HCT116 (cell line): ENCODE measurements at regions not wholly inside any gene's neighbourhood (a gene's known extent, or its start where the extent isn't known, plus 50 kb on each side); places are given as distances from the start of the nearest gene placed in this dataset.

Experiments used
- ATAC-seq: fragments of 200-7000 bp; cut with Tn5 transposase; 2 replicates; pipeline ENCODE4 v1.9.1; 2020; ENCODE audit warnings: mild to moderate bottlenecking, moderate library complexity
- BruUV-seq: library from RNA; stranded (reverse); fragments of 400-500 nt; replicated peaks from 2 replicates; lab custom pipeline; 2021; lab: Mats Ljungman, UMichigan
- CTCF ChIA-PET: fragments of 300-600 bp; sonication (Branson Sonifier 250); formaldehyde crosslinking; loops from one replicate; lab custom pipeline; 2021; ENCODE audit warnings: antibody characterized with exemption; lab: Charles Lee
- POLR2A ChIA-PET: fragments of 300-600, 350-600 bp; sonication (Branson Sonifier 250); formaldehyde crosslinking; loops from one replicate; lab custom pipeline; 2021; ENCODE audit warnings: antibody characterized with exemption; lab: Charles Lee
- RAD21 ChIA-PET, 2 experiments: fragments of 300-600 bp; sonication (Branson Sonifier 250); formaldehyde crosslinking; loops; one replicate each; lab custom pipeline; 2023; ENCODE audit warnings: low total read pairs in 2 of 2; ENCODE audit not compliant: uncharacterized antibody in 2 of 2, unreplicated experiment in 2 of 2, low non-redundant PET in 1 of 2; lab: Charles Lee
- DNase-seq: peaks from one replicate; pipeline ENCODE4 v3.0.0-alpha.2; 2010; ENCODE audit warnings: low read depth, low spot score
- H2AFZ ChIP-seq: fragments of 200-600 bp; shearing (Covaris generic), sonication (generic); 2 replicates; pipeline ENCODE4 v1.6.1; 2017; ENCODE audit warnings: low read depth, mixed run types, mixed read lengths, antibody characterized with exemption, low read length; ENCODE audit not compliant: poor library complexity, severe bottlenecking
- H3K27ac ChIP-seq: 2 replicates; pipeline ENCODE4 v1.5.1; 2012; ENCODE audit warnings: low read depth, low read length
- H3K27me3 ChIP-seq: fragments of 200-600 bp; sonication (generic); 2 replicates; pipeline ENCODE4 v1.6.1; 2016; ENCODE audit warnings: mixed run types, low read length, mixed read lengths; ENCODE audit not compliant: insufficient read depth
- H3K36me3 ChIP-seq, 2 experiments: fragments of 200-500 bp in 1 of 2; fragments of 200-600 bp in 1 of 2; sonication (Bioruptor generic) in 1 of 2; sonication (generic) in 1 of 2; 2 replicates each; pipeline versions ENCODE4 v1.5.1 to v1.6.1; 2014 to 2016; ENCODE audit warnings: low read length in 2 of 2, inconsistent platforms in 1 of 2, mixed read lengths in 1 of 2, mixed run types in 1 of 2; ENCODE audit not compliant: insufficient read depth in 2 of 2, control insufficient read depth in 1 of 2
- H3K4me1 ChIP-seq, 2 experiments: fragments of 200-600 bp in 1 of 2; sonication (generic) in 1 of 2; 2 replicates each; pipeline versions ENCODE4 v1.5.1 to v1.6.1; 2012 to 2017; ENCODE audit warnings: low read length in 2 of 2, inconsistent platforms in 1 of 2, mild to moderate bottlenecking in 1 of 2, mixed read lengths in 1 of 2, mixed run types in 1 of 2, moderate library complexity in 1 of 2; ENCODE audit not compliant: insufficient read depth in 2 of 2, control insufficient read depth in 1 of 2
- H3K4me2 ChIP-seq: fragments of 200-600 bp; sonication (generic); 2 replicates; pipeline ENCODE4 v1.6.1; 2017; ENCODE audit warnings: mixed run types, low read length, mixed read lengths
- H3K4me3 ChIP-seq, 2 experiments: fragments of 200-600 bp in 1 of 2; sonication (generic) in 1 of 2; replicated peaks in 1 of 2; 2 replicates each; pipeline ENCODE4 v1.5.1; 2011 to 2016; ENCODE audit warnings: low read length in 2 of 2, control low read depth in 1 of 2, low read depth in 1 of 2, mild to moderate bottlenecking in 1 of 2, mixed read lengths in 1 of 2, mixed run types in 1 of 2
- H3K79me2 ChIP-seq: fragments of 200-600 bp; sonication (generic); 2 replicates; pipeline ENCODE4 v1.6.1; 2017; ENCODE audit warnings: mild to moderate bottlenecking, mixed run types, low read length, moderate library complexity, mixed read lengths; ENCODE audit not compliant: insufficient read depth
- H3K9ac ChIP-seq: fragments of 200-600 bp; sonication (generic); 2 replicates; pipeline ENCODE4 v1.6.1; 2016; ENCODE audit warnings: low read length, mixed read lengths
- H3K9me2 ChIP-seq: fragments of 200-600 bp; sonication (generic), shearing (Covaris generic); 2 replicates; pipeline ENCODE4 v1.6.1; 2017; ENCODE audit warnings: mixed run types, mild to moderate bottlenecking, moderate library complexity; ENCODE audit not compliant: insufficient read depth
- H3K9me3 ChIP-seq, 2 experiments: fragments of 200-500 bp in 1 of 2; fragments of 200-600 bp in 1 of 2; sonication (Bioruptor generic) in 1 of 2; sonication (generic) in 1 of 2; 2 replicates each; pipeline ENCODE4 v1.6.1; 2014 to 2017; ENCODE audit warnings: low read length in 2 of 2, mixed read lengths in 2 of 2, inconsistent platforms in 1 of 2, low read depth in 1 of 2, mild to moderate bottlenecking in 1 of 2, mixed run types in 1 of 2, moderate library complexity in 1 of 2; ENCODE audit not compliant: control insufficient read depth in 1 of 2, insufficient read depth in 1 of 2
- H4K20me1 ChIP-seq: fragments of 200-600 bp; sonication (generic), shearing (Covaris generic); 2 replicates; pipeline ENCODE4 v1.6.1; 2017; ENCODE audit warnings: mixed run types, mild to moderate bottlenecking, moderate library complexity; ENCODE audit not compliant: insufficient read depth
- ELF1 ChIP-seq: IDR thresholded peaks from 2 replicates; pipeline ENCODE4 v1.6.1; 2012; ENCODE audit warnings: low read depth, borderline replicate concordance
- EZH2 ChIP-seq: fragments of 200-600 bp; sonication (generic); IDR thresholded peaks from 2 replicates; pipeline ENCODE4 v1.6.1; 2017; ENCODE audit warnings: antibody characterized with exemption, mixed run types
- FOSL1 ChIP-seq: IDR thresholded peaks from 2 replicates; pipeline ENCODE4 v1.6.1; 2012; ENCODE audit warnings: low read depth
- POLR2AphosphoS5 ChIP-seq: IDR thresholded peaks from 2 replicates; pipeline ENCODE4 v1.6.1; 2011; ENCODE audit warnings: mild to moderate bottlenecking, low read depth, low read length, moderate library complexity
- RAD21 ChIP-seq: IDR thresholded peaks from 2 replicates; pipeline ENCODE4 v1.6.1; 2012; ENCODE audit warnings: low read depth, mild to moderate bottlenecking
- intact Hi-C: fragments of 100-400 bp; cut with micrococcal nuclease; formaldehyde crosslinking; loops from 2 replicates; pipeline ENCODE4 v1.10.0; 2022
- TF ChIP-seq, protein P1 (sequence below): IDR thresholded peaks from 2 replicates; pipeline ENCODE4 v1.6.1; 2012
- TF ChIP-seq, protein P2 (sequence below): IDR thresholded peaks from 2 replicates; pipeline ENCODE4 v1.6.1; 2011; ENCODE audit warnings: mild to moderate bottlenecking, low read length, moderate library complexity; ENCODE audit not compliant: insufficient replicate concordance; ENCODE audit errors: extremely low read depth

DNA sequence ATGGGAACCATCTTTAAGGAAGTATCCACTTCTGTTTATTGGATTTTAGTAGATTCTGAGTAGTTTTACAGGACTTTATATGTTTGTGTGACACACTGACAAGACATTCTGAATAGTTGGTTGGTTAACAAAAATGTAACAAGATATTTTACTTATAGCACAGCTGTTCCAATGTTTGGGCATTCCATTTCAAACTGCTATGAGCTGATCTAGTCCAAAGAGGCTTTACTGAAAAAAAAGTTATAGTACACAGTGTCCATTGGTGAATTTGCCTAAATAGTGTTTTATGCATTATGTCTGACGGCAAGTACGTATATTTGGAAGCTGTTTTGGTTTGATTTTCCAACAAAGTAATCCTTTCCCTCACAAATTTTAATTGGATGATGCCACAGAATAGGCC, 99.1 kb downstream of the SAMD9 start:
- H4K20me1 ChIP-seq: no peaks in the 10 kb centered on the region
- H3K9ac ChIP-seq: no peak overlapping the region
- ATAC-seq (no peak), DNase-seq (no peak)
- ChIA-PET RAD21 (no interaction called here), CTCF (no interaction called here), POLR2A (no interaction called here)
- H2AFZ ChIP-seq: no peak overlapping the region
- BruUV-seq: no TSS peak
- TF ChIP-seq ELF1 (no peak), FOSL1 (no peak), POLR2AphosphoS5 (no peak), RAD21 (no peak), EZH2 (no peak)
- TF ChIP-seq, protein P1, sequence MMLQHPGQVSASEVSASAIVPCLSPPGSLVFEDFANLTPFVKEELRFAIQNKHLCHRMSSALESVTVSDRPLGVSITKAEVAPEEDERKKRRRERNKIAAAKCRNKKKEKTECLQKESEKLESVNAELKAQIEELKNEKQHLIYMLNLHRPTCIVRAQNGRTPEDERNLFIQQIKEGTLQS: no peak
- TF ChIP-seq, protein P2, sequence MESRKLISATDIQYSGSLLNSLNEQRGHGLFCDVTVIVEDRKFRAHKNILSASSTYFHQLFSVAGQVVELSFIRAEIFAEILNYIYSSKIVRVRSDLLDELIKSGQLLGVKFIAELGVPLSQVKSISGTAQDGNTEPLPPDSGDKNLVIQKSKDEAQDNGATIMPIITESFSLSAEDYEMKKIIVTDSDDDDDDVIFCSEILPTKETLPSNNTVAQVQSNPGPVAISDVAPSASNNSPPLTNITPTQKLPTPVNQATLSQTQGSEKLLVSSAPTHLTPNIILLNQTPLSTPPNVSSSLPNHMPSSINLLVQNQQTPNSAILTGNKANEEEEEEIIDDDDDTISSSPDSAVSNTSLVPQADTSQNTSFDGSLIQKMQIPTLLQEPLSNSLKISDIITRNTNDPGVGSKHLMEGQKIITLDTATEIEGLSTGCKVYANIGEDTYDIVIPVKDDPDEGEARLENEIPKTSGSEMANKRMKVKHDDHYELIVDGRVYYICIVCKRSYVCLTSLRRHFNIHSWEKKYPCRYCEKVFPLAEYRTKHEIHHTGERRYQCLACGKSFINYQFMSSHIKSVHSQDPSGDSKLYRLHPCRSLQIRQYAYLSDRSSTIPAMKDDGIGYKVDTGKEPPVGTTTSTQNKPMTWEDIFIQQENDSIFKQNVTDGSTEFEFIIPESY: no peak
- no peaks in the 10 kb centered on the region for H3K9me2 ChIP-seq
- no peak overlapping the region for H3K4me3 ChIP-seq
- H3K4me2 ChIP-seq: no peak overlapping the region
- no peaks in the 10 kb centered on the region for H3K27me3 ChIP-seq
- no peaks in the 10 kb centered on the region for H3K9me3 ChIP-seq
- intact Hi-C loops: no loop called here
- H3K36me3 ChIP-seq: no peaks in the 10 kb centered on the region
- no peak overlapping the region for H3K27ac ChIP-seq
- H3K79me2 ChIP-seq: no peaks in the 10 kb centered on the region
- H3K4me1 ChIP-seq: no peaks in the 10 kb centered on the region
